C4-2B (cell line): ENCODE measurements at regions not wholly inside any gene's neighbourhood (a gene's known extent, or its start where the extent isn't known, plus 50 kb on each side); places are given as distances from the start of the nearest gene placed in this dataset.

ENCODE experiments used
- H3K27ac ChIP-seq: fragments of 450-650 bp; 2 replicates; pipeline ENCODE4 v1.5.1; 2017
- CTCF ChIP-seq: fragments of 450-650 bp; conservative IDR thresholded peaks from 2 replicates; pipeline ENCODE4 v1.5.1; 2017; ENCODE audit warnings: mild to moderate bottlenecking
- ZFX ChIP-seq: fragments of 450-650 bp; IDR thresholded peaks from 2 replicates; pipeline ENCODE4 v1.6.1; 2017

- H3K27ac ChIP-seq: no peak overlapping the region
- TF ChIP-seq CTCF (peak; percentile 98), ZFX (no peak)
These were observed 85.3 kb upstream of the ANKRD1 start for GRCh38 chr10:91006001-91006751.

- no peak overlapping the region for H3K27ac ChIP-seq
- no peak for TF ChIP-seq ZFX
- no peak for TF ChIP-seq CTCF
These were observed 86.0 kb upstream of the ANKRD1 start for GRCh38 chr10:91006752-91007346.

- no peak overlapping the region for H3K27ac ChIP-seq
- no peak for TF ChIP-seq CTCF
- TF ChIP-seq ZFX: no peak
These were observed 86.8 kb upstream of the ANKRD1 start for GRCh38 chr10:91007655-91008054.

GRCh38 chr10:91009121-91009520 lies 88.2 kb upstream of the ANKRD1 start:
- H3K27ac ChIP-seq: no peak overlapping the region
- TF ChIP-seq ZFX: no peak
- no peak for TF ChIP-seq CTCF

- TF ChIP-seq ZFX (no peak), CTCF (no peak)
- H3K27ac ChIP-seq: no peak overlapping the region
These were observed 90.1 kb upstream of the ANKRD1 start for GRCh38 chr10:91010952-91011351.

GRCh38 chr10:91012502-91012901 lies 91.6 kb upstream of the ANKRD1 start:
- TF ChIP-seq CTCF: no peak
- no peak for TF ChIP-seq ZFX
- H3K27ac ChIP-seq: no peak overlapping the region

- TF ChIP-seq CTCF: no peak
- TF ChIP-seq ZFX: no peak
- no peak overlapping the region for H3K27ac ChIP-seq
These were observed 93.1 kb upstream of the ANKRD1 start for GRCh38 chr10:91013985-91014384.
